IPS-NIHi7 (cell line): ENCODE measurements at regions not wholly inside any gene's neighbourhood (a gene's known extent, or its start where the extent isn't known, plus 50 kb on each side); places are given as distances from the start of the nearest gene placed in this dataset.
"Not testable (repeated sequence)": the region's sequence is repeated elsewhere in the genome, so short reads cannot be mapped to it uniquely, and the experiment has no call there.

Source experiments
- DNase-seq: peaks from one replicate; pipeline ENCODE4 v3.0.0; 2012; ENCODE audit warnings: mixed read lengths; ENCODE audit errors: extremely low spot score

- no peak for DNase-seq
Observed at GRCh38 chr3:72162649-72163184, 377.8 kb upstream of the PROK2 start.

GRCh38 chr3:72161881-72162595, 377.1 kb upstream of the PROK2 start:
- DNase-seq: no peak

GRCh38 chr3:72161285-72161684, 376.3 kb upstream of the PROK2 start:
- DNase-seq: not testable (repeated sequence)

- no peak for DNase-seq
Observed at GRCh38 chr3:72160351-72160750, 375.4 kb upstream of the PROK2 start.

GRCh38 chr3:72159487-72159886, 374.5 kb upstream of the PROK2 start:
- DNase-seq: no peak

GRCh38 chr3:72158639-72159326, 373.8 kb upstream of the PROK2 start:
- no peak for DNase-seq

- no peak for DNase-seq
Observed at GRCh38 chr3:72157748-72158638, 373.0 kb upstream of the PROK2 start.

- DNase-seq: no peak
Observed at GRCh38 chr3:72155391-72156064, 370.6 kb upstream of the PROK2 start.

- no peak for DNase-seq
Observed at GRCh38 chr3:72154391-72155335, 369.7 kb upstream of the PROK2 start.

GRCh38 chr3:72153477-72154314, 368.7 kb upstream of the PROK2 start:
- DNase-seq: no peak

- no peak for DNase-seq
Observed at GRCh38 chr3:72152551-72153476, 367.9 kb upstream of the PROK2 start.

- no peak for DNase-seq
Observed at GRCh38 chr3:72151465-72152238, 366.7 kb upstream of the PROK2 start.

- DNase-seq: no peak
Observed at GRCh38 chr3:72150634-72151412, 365.9 kb upstream of the PROK2 start.

GRCh38 chr3:72149645-72150300, 364.8 kb upstream of the PROK2 start:
- DNase-seq: no peak

- DNase-seq: no peak
Observed at GRCh38 chr3:72147600-72147999, 362.7 kb upstream of the PROK2 start.
